A673 (cell line): ENCODE measurements at regions not wholly inside any gene's neighbourhood (a gene's known extent, or its start where the extent isn't known, plus 50 kb on each side); places are given as distances from the start of the nearest gene placed in this dataset.

Source experiments
- BruUV-seq: library from RNA; stranded (reverse); fragments of 400-500 nt; replicated peaks from 2 replicates; lab custom pipeline; 2021; lab: Mats Ljungman, UMichigan
- CTCF ChIA-PET: fragments of 300-600 bp; sonication (Branson Sonifier 250); formaldehyde crosslinking; loops from one replicate; lab custom pipeline; 2022; ENCODE audit warnings: antibody characterized with exemption; lab: Charles Lee
- POLR2A ChIA-PET: fragments of 300-600 bp; sonication (Branson Sonifier 250); formaldehyde crosslinking; loops from one replicate; lab custom pipeline; 2022; ENCODE audit warnings: antibody characterized with exemption; ENCODE audit not compliant: low non-redundant PET; lab: Charles Lee
- DNase-seq: peaks from one replicate; pipeline ENCODE4 v3.0.0-alpha.2; 2015; ENCODE audit warnings: low spot score
- H3K27ac ChIP-seq: fragments of 200-600 bp; sonication (generic); 2 replicates; pipeline ENCODE4 v1.5.1; 2016; ENCODE audit warnings: mixed run types, low read depth, mild to moderate bottlenecking, mixed read lengths, antibody characterized with exemption, low read length; ENCODE audit not compliant: poor library complexity, severe bottlenecking
- H3K27me3 ChIP-seq: fragments of 200-600 bp; sonication (generic); replicated peaks from 2 replicates; pipeline ENCODE4 v1.6.1; 2017; ENCODE audit warnings: mixed run types, low read depth, mild to moderate bottlenecking, mixed read lengths, antibody characterized with exemption, low read length; ENCODE audit not compliant: insufficient read depth, poor library complexity
- H3K36me3 ChIP-seq: fragments of 200-600 bp; sonication (generic); 2 replicates; pipeline ENCODE4 v1.6.1; 2016; ENCODE audit warnings: mixed run types, mild to moderate bottlenecking, mixed read lengths, antibody characterized with exemption, low read length; ENCODE audit not compliant: insufficient read depth, poor library complexity, severe bottlenecking
- H3K4me1 ChIP-seq: fragments of 200-600 bp; sonication (generic); 2 replicates; pipeline ENCODE4 v1.6.1; 2017; ENCODE audit warnings: mixed run types, mild to moderate bottlenecking, mixed read lengths, antibody characterized with exemption, low read length; ENCODE audit not compliant: insufficient read depth, poor library complexity, severe bottlenecking
- H3K4me3 ChIP-seq: fragments of 200-600 bp; sonication (generic); 2 replicates; pipeline ENCODE4 v1.5.1; 2016; ENCODE audit warnings: low read depth, mixed run types, mild to moderate bottlenecking, mixed read lengths, low read length; ENCODE audit not compliant: poor library complexity, severe bottlenecking
- H3K9me3 ChIP-seq: fragments of 200-600 bp; sonication (generic); 2 replicates; pipeline ENCODE4 v1.6.1; 2016; ENCODE audit warnings: mixed run types, low read depth, mild to moderate bottlenecking, mixed read lengths, antibody characterized with exemption, low read length; ENCODE audit not compliant: poor library complexity, severe bottlenecking
- CTCF ChIP-seq: fragments of 300-800, 200-600 bp; sonication (generic); conservative IDR thresholded peaks from 2 replicates; pipeline ENCODE4 v1.5.1; 2017; ENCODE audit warnings: low read depth, mild to moderate bottlenecking, antibody characterized with exemption, low read length, moderate library complexity, mixed read lengths
- EZH2 ChIP-seq: fragments of 200-600 bp; sonication (generic); IDR thresholded peaks from 2 replicates; pipeline ENCODE4 v1.6.1; 2017; ENCODE audit warnings: borderline replicate concordance, low read depth, mild to moderate bottlenecking, mixed read lengths, antibody characterized with exemption, low read length; ENCODE audit not compliant: poor library complexity, severe bottlenecking
- intact Hi-C: fragments of 100-400 bp; cut with micrococcal nuclease; formaldehyde crosslinking; loops from one replicate; pipeline ENCODE4 v1.10.0; 2022; ENCODE audit not compliant: unreplicated experiment

- Histone ChIP-seq H3K27ac (no peak overlapping the region), H3K27me3 (no peaks in the 10 kb centered on the region), H3K4me3 (no peak overlapping the region), H3K9me3 (no peaks in the 10 kb centered on the region), H3K4me1 (no peaks in the 10 kb centered on the region), H3K36me3 (no peaks in the 10 kb centered on the region)
- intact Hi-C loops = no loop called here
- CTCF ChIA-PET = no interaction called here
- DNase-seq = no peak
- POLR2A ChIA-PET = no interaction called here
- BruUV-seq = no TSS peak
- TF ChIP-seq CTCF (no peak), EZH2 (no peak)
Measured at GRCh38 chr12:61939977-61940376, 320.2 kb upstream of the USP15 start.

GRCh38 chr12:61956545-61956944 lies 303.7 kb upstream of the USP15 start:
- ChIA-PET POLR2A (no interaction called here), CTCF (no interaction called here)
- Histone ChIP-seq H3K4me3 (no peak overlapping the region), H3K36me3 (no peaks in the 10 kb centered on the region), H3K4me1 (no peaks in the 10 kb centered on the region), H3K27me3 (no peaks in the 10 kb centered on the region), H3K9me3 (no peaks in the 10 kb centered on the region), H3K27ac (no peak overlapping the region)
- intact Hi-C loops = no loop called here
- no TSS peak for BruUV-seq
- TF ChIP-seq CTCF (no peak), EZH2 (no peak)
- DNase-seq = no peak

GRCh38 chr12:61974461-61974860 lies 285.7 kb upstream of the USP15 start:
- no peak for TF ChIP-seq CTCF
- no peak for TF ChIP-seq EZH2
- H3K27me3 ChIP-seq = no peaks in the 10 kb centered on the region
- no peaks in the 10 kb centered on the region for H3K9me3 ChIP-seq
- no peak overlapping the region for H3K27ac ChIP-seq
- BruUV-seq = no TSS peak
- no peak overlapping the region for H3K4me3 ChIP-seq
- DNase-seq = no peak
- no peaks in the 10 kb centered on the region for H3K36me3 ChIP-seq
- H3K4me1 ChIP-seq = no peaks in the 10 kb centered on the region
- ChIA-PET CTCF (no interaction called here), POLR2A (no interaction called here)
- intact Hi-C loops = no loop called here
